ENCODE measurements at regions not wholly inside any gene's neighbourhood (a gene's known extent, or its start where the extent isn't known, plus 50 kb on each side); places are given as distances from the start of the nearest gene placed in this dataset.

DNA sequence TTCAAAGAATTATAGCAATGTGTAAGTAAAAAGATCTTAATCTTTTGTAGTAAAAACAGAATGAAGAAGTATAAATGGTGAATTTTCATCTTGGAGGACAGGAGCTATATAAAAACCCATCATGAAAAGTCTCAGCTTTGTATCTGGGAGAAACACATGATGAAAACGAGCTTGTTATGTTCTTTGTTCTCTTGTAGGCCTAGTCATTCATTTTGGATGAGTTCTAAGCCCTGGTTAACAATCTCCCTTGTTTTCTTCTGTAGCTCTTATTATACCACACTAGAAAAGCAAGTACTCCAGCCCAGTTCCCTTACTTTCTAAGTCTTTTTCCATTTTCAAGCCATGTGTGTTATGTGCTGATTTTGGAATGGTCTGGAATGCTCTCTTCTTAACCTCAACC is 463.5 kb upstream of the RGS6 start:
- TF ChIP-seq, protein P1, sequence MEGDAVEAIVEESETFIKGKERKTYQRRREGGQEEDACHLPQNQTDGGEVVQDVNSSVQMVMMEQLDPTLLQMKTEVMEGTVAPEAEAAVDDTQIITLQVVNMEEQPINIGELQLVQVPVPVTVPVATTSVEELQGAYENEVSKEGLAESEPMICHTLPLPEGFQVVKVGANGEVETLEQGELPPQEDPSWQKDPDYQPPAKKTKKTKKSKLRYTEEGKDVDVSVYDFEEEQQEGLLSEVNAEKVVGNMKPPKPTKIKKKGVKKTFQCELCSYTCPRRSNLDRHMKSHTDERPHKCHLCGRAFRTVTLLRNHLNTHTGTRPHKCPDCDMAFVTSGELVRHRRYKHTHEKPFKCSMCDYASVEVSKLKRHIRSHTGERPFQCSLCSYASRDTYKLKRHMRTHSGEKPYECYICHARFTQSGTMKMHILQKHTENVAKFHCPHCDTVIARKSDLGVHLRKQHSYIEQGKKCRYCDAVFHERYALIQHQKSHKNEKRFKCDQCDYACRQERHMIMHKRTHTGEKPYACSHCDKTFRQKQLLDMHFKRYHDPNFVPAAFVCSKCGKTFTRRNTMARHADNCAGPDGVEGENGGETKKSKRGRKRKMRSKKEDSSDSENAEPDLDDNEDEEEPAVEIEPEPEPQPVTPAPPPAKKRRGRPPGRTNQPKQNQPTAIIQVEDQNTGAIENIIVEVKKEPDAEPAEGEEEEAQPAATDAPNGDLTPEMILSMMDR (conservative IDR thresholded peaks at IDR 0.05) = no peak
- TF ChIP-seq EZH2 (IDR thresholded peaks at IDR 0.05; ENCODE audit: low read depth) = no peak

Data from PC-9 (cell line).